DND-41 (cell line): ENCODE measurements at regions not wholly inside any gene's neighbourhood (a gene's known extent, or its start where the extent isn't known, plus 50 kb on each side); places are given as distances from the start of the nearest gene placed in this dataset.

Source experiments
- ATAC-seq: fragments of 200-7000 bp; cut with Tn5 transposase; 3 replicates; pipeline ENCODE4 v1.9.1; 2021; ENCODE audit warnings: low read depth; ENCODE audit not compliant: insufficient read depth
- DNase-seq: peaks from one replicate; pipeline ENCODE4 v3.0.0-alpha.2; 2020
- H2AFZ ChIP-seq: 2 replicates; pipeline ENCODE4 v1.6.0; 2012; ENCODE audit warnings: low read depth, low read length
- H3K27ac ChIP-seq: 2 replicates; pipeline ENCODE4 v1.5.1; 2012; ENCODE audit warnings: low read length, inconsistent platforms
- H3K27me3 ChIP-seq: fragments of 200-600 bp; sonication (generic); 2 replicates; pipeline ENCODE4 v1.6.0; 2012; ENCODE audit warnings: low read length, mild to moderate bottlenecking, inconsistent platforms; ENCODE audit not compliant: insufficient read depth, poor library complexity
- H3K36me3 ChIP-seq: 2 replicates; pipeline ENCODE4 v1.5.1; 2012; ENCODE audit warnings: low read length, inconsistent platforms; ENCODE audit not compliant: insufficient read depth
- H3K4me1 ChIP-seq: 2 replicates; pipeline ENCODE4 v1.5.1; 2012; ENCODE audit warnings: mild to moderate bottlenecking, low read length; ENCODE audit not compliant: insufficient read depth
- H3K4me2 ChIP-seq: 2 replicates; pipeline ENCODE4 v1.6.0; 2012; ENCODE audit warnings: mild to moderate bottlenecking, moderate library complexity, low read length, inconsistent platforms; ENCODE audit not compliant: insufficient read depth
- H3K4me3 ChIP-seq, 2 experiments: fragments of 200-600 bp in 1 of 2; shearing (Covaris generic) in 1 of 2; 2 replicates each; pipeline ENCODE4 v1.5.1; 2012 to 2016; ENCODE audit warnings: inconsistent platforms in 2 of 2, low read length in 2 of 2, mild to moderate bottlenecking in 2 of 2, low read depth in 1 of 2, moderate library complexity in 1 of 2
- H3K79me2 ChIP-seq: 2 replicates; pipeline ENCODE4 v1.6.0; 2012; ENCODE audit warnings: low read length, inconsistent platforms; ENCODE audit not compliant: insufficient read depth
- H3K9ac ChIP-seq: 2 replicates; pipeline ENCODE4 v1.6.0; 2012; ENCODE audit warnings: low read depth, mild to moderate bottlenecking, inconsistent platforms, low read length, moderate library complexity
- H3K9me3 ChIP-seq: 2 replicates; pipeline ENCODE4 v1.5.1; 2012; ENCODE audit warnings: low read length, moderate library complexity, mild to moderate bottlenecking, inconsistent platforms; ENCODE audit not compliant: insufficient read depth, severe bottlenecking
- H4K20me1 ChIP-seq: 2 replicates; pipeline ENCODE4 v1.6.0; 2012; ENCODE audit warnings: low read length; ENCODE audit not compliant: insufficient read depth
- EZH2 ChIP-seq: IDR thresholded peaks from 3 replicates; pipeline ENCODE4 v1.6.1; 2012; ENCODE audit warnings: borderline replicate concordance, low read depth, mild to moderate bottlenecking, moderate library complexity, low read length, inconsistent platforms; ENCODE audit not compliant: severe bottlenecking
- TF ChIP-seq, protein P1 (sequence below): IDR thresholded peaks from 2 replicates; pipeline ENCODE4 v1.5.1; 2012; ENCODE audit warnings: borderline replicate concordance, low read length, moderate library complexity, mild to moderate bottlenecking; ENCODE audit not compliant: poor library complexity, severe bottlenecking; ENCODE audit errors: extremely low read depth

GRCh38 chr4:175252642-175253041 lies 334.5 kb downstream of the ADAM29 start:
- Histone ChIP-seq H2AFZ (no peak overlapping the region), H3K27me3 (no peaks in the 10 kb centered on the region), H3K36me3 (no peaks in the 10 kb centered on the region), H4K20me1 (no peaks in the 10 kb centered on the region), H3K9ac (no peak overlapping the region), H3K9me3 (no peaks in the 10 kb centered on the region), H3K4me1 (no peaks in the 10 kb centered on the region), H3K27ac (no peak overlapping the region), H3K79me2 (no peaks in the 10 kb centered on the region), H3K4me2 (no peak overlapping the region), H3K4me3 (no peak overlapping the region)
- DNase-seq (no peak), ATAC-seq (no peak)
- no peak for TF ChIP-seq EZH2
- TF ChIP-seq, protein P1, sequence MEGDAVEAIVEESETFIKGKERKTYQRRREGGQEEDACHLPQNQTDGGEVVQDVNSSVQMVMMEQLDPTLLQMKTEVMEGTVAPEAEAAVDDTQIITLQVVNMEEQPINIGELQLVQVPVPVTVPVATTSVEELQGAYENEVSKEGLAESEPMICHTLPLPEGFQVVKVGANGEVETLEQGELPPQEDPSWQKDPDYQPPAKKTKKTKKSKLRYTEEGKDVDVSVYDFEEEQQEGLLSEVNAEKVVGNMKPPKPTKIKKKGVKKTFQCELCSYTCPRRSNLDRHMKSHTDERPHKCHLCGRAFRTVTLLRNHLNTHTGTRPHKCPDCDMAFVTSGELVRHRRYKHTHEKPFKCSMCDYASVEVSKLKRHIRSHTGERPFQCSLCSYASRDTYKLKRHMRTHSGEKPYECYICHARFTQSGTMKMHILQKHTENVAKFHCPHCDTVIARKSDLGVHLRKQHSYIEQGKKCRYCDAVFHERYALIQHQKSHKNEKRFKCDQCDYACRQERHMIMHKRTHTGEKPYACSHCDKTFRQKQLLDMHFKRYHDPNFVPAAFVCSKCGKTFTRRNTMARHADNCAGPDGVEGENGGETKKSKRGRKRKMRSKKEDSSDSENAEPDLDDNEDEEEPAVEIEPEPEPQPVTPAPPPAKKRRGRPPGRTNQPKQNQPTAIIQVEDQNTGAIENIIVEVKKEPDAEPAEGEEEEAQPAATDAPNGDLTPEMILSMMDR = no peak

DNA sequence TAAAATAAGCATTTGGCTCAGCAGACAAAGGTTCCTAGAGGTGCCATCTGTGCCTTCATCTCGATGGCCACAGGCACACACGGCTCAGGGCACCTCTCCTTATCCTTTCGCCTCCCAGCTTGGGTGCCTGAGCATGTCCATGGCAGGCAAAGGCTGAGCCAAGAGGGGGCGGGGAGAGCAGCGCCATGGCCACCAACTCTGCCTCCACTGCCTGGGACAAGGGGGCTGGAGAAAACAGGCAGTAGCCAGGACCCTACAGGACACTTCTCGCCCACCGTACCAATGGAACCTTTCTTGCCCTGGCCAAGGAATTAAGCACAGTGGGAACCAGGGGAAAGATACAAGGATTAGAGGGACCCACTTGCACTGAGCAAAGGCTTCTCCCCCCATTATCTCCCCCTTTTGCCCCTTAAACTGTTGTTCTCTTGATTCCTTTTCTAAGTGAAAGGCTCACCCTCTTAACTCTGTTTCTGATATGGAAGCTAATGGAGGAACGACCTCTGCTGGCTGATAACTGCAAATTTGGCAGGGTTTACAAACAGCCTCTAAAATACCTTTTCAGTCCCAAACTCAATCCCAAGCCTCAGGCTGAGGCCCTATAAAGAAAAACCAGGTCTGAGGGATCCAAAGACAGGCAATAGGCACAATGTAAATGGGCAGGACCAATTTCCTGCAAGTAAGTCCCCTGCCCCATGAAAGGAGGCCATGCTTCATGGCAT lies 335.2 kb downstream of the ADAM29 start:
- no peaks in the 10 kb centered on the region for H3K9me3 ChIP-seq
- DNase-seq (no peak), ATAC-seq (no peak)
- TF ChIP-seq, protein P1 = no peak
- no peak for TF ChIP-seq EZH2
- no peaks in the 10 kb centered on the region for H3K36me3 ChIP-seq
- H3K27me3 ChIP-seq = no peaks in the 10 kb centered on the region
- no peak overlapping the region for H3K4me3 ChIP-seq
- no peak overlapping the region for H3K27ac ChIP-seq
- no peak overlapping the region for H2AFZ ChIP-seq
- H3K79me2 ChIP-seq = no peaks in the 10 kb centered on the region
- H3K9ac ChIP-seq = no peak overlapping the region
- no peaks in the 10 kb centered on the region for H4K20me1 ChIP-seq
- no peaks in the 10 kb centered on the region for H3K4me1 ChIP-seq
- no peak overlapping the region for H3K4me2 ChIP-seq

DNA sequence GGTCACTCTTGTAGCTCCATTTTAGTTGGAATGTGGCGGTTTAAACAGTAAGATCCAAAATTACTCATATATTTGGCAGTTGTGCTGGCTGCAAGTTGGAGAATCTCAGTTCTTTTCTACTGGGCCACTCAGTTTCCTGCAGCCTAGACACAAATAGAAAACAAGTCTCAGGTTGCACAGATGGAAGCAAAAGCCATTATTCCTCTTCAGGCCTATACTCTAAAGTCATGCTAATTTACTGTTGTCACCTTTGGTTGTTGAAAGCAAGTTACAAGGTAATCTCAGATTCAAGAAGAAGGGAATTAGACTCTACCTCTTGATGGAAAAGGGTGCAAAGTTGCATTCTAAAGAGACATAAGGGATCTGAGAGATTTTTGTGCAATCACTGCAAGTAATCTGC lies 345.4 kb downstream of the ADAM29 start:
- TF ChIP-seq, protein P1 = no peak
- TF ChIP-seq EZH2 = no peak
- ATAC-seq = no peak

More for the DNA sequence above, 345.4 kb downstream of the ADAM29 start:
- Histone ChIP-seq H3K4me1 (no peaks in the 10 kb centered on the region), H3K27me3 (no peaks in the 10 kb centered on the region), H3K36me3 (no peaks in the 10 kb centered on the region), H3K9ac (no peak overlapping the region), H4K20me1 (no peaks in the 10 kb centered on the region), H3K79me2 (no peaks in the 10 kb centered on the region), H2AFZ (no peak overlapping the region), H3K27ac (no peak overlapping the region), H3K4me2 (no peak overlapping the region), H3K4me3 (no peak overlapping the region), H3K9me3 (no peaks in the 10 kb centered on the region)
- DNase-seq = no peak
